H1 (cell line): ENCODE measurements at regions not wholly inside any gene's neighbourhood (a gene's known extent, or its start where the extent isn't known, plus 50 kb on each side); places are given as distances from the start of the nearest gene placed in this dataset.

Source experiments
- CTCF ChIA-PET: fragments of 300-600 bp; sonication (Branson Sonifier 250); formaldehyde crosslinking; loops from one replicate; lab custom pipeline; 2021; ENCODE audit not compliant: partially characterized antibody; lab: Charles Lee
- POLR2A ChIA-PET: fragments of 300-600 bp; sonication (Branson Sonifier 250); formaldehyde crosslinking; loops from one replicate; lab custom pipeline; 2021; ENCODE audit warnings: inconsistent platforms; ENCODE audit not compliant: partially characterized antibody; lab: Charles Lee
- DNase-seq, 2 experiments: peaks; one replicate each; pipeline versions ENCODE4 v3.0.0 to v3.0.0-alpha.2; 2010 to 2022; ENCODE audit warnings: low spot score in 2 of 2, low read depth in 1 of 2, mixed read lengths in 1 of 2
- FAIRE-seq: peaks from 2 replicates; lab custom pipeline; 2011; peaks lifted over from hg19 to GRCh38; lab: Jason Lieb, UNC
- H2AFZ ChIP-seq: 2 replicates; pipeline ENCODE4 v1.8.1; 2012; ENCODE audit warnings: low read length, inconsistent platforms
- H2AK5ac ChIP-seq: 2 replicates; pipeline ENCODE4 v1.6.1; 2013; ENCODE audit warnings: low read depth, low read length
- H2BK120ac ChIP-seq: replicated peaks from 2 replicates; pipeline ENCODE3; 2013; ENCODE audit warnings: low read depth, low read length, inconsistent platforms
- H2BK12ac ChIP-seq: 2 replicates; pipeline ENCODE4 v1.6.1; 2013; ENCODE audit warnings: low read depth, low read length
- H2BK15ac ChIP-seq: 2 replicates; pipeline ENCODE4 v1.6.1; 2013; ENCODE audit warnings: low read length
- H2BK20ac ChIP-seq: 2 replicates; pipeline ENCODE4 v1.6.1; 2013; ENCODE audit warnings: low read length
- H2BK5ac ChIP-seq: 2 replicates; pipeline ENCODE4 v1.6.1; 2013; ENCODE audit warnings: low read depth, low read length
- H3K14ac ChIP-seq: 2 replicates; pipeline ENCODE4 v1.6.1; 2013; ENCODE audit warnings: inconsistent platforms; ENCODE audit not compliant: insufficient read length
- H3K18ac ChIP-seq: 2 replicates; pipeline ENCODE4 v1.6.1; 2013; ENCODE audit warnings: low read length; ENCODE audit errors: extremely low read depth
- H3K23ac ChIP-seq: 2 replicates; pipeline ENCODE4 v1.6.1; 2013; ENCODE audit warnings: inconsistent platforms; ENCODE audit not compliant: insufficient read length
- H3K23me2 ChIP-seq: 2 replicates; pipeline ENCODE4 v1.6.1; 2013; ENCODE audit warnings: low read depth, low read length
- H3K27ac ChIP-seq: 2 replicates; pipeline ENCODE4 v1.6.1; 2011; ENCODE audit warnings: low read depth, low read length, inconsistent platforms
- H3K27me3 ChIP-seq, 4 experiments: replicated peaks in 1 of 4; 1 replicate in 1 of 4; 2 replicates in 3 of 4; pipeline versions ENCODE4 v1.6.1 to v1.8.1; 2011 to 2013; ENCODE audit warnings: low read length in 3 of 4, mild to moderate bottlenecking in 3 of 4, inconsistent platforms in 2 of 4, mixed read lengths in 2 of 4, moderate library complexity in 1 of 4; ENCODE audit not compliant: control insufficient read depth in 3 of 4, insufficient read depth in 3 of 4; ENCODE audit errors: extremely low read depth in 1 of 4
- H3K36me3 ChIP-seq, 4 experiments: 2 replicates each; pipeline versions ENCODE4 v1.6.1 to v1.8.1; 2011 to 2013; ENCODE audit warnings: mild to moderate bottlenecking in 4 of 4, low read length in 3 of 4, moderate library complexity in 2 of 4, control low read depth in 1 of 4, inconsistent platforms in 1 of 4; ENCODE audit not compliant: insufficient read depth in 4 of 4, control insufficient read depth in 2 of 4
- H3K4ac ChIP-seq: replicated peaks from 2 replicates; pipeline ENCODE3; 2013; ENCODE audit warnings: low read length, low read depth, mixed read lengths, inconsistent platforms; ENCODE audit not compliant: insufficient read length
- H3K4me1 ChIP-seq, 4 experiments: replicated peaks in 1 of 4; 1 replicate in 1 of 4; 2 replicates in 3 of 4; pipeline versions ENCODE4 v1.6.1 to v1.8.1; 2011 to 2013; ENCODE audit warnings: low read length in 3 of 4, inconsistent platforms in 2 of 4, mixed read lengths in 1 of 4; ENCODE audit not compliant: insufficient read depth in 4 of 4, control insufficient read depth in 3 of 4
- H3K4me2 ChIP-seq, 2 experiments: 2 replicates each; pipeline versions ENCODE4 v1.6.1 to v1.8.1; 2011 to 2013; ENCODE audit warnings: low read depth in 2 of 2, low read length in 2 of 2, control low read depth in 1 of 2, inconsistent platforms in 1 of 2, mild to moderate bottlenecking in 1 of 2; ENCODE audit not compliant: insufficient read depth in 1 of 2
- H3K4me3 ChIP-seq, 4 experiments: fragments of 200-600, 300-600 bp in 1 of 4; sonication (generic), shearing (Covaris generic), sonication (Bioruptor Twin) in 1 of 4; 2 replicates each; pipeline versions ENCODE4 v1.5.1 to v1.8.1; 2011 to 2016; ENCODE audit warnings: low read length in 4 of 4, low read depth in 3 of 4, control low read depth in 2 of 4, inconsistent platforms in 2 of 4, mild to moderate bottlenecking in 2 of 4, mixed read lengths in 1 of 4, moderate library complexity in 1 of 4; ENCODE audit not compliant: insufficient read depth in 2 of 4; ENCODE audit errors: extremely low read depth in 1 of 4
- H3K56ac ChIP-seq: replicated peaks from 2 replicates; pipeline ENCODE3; 2013; ENCODE audit warnings: low read depth, mild to moderate bottlenecking, mixed read lengths, low read length, inconsistent platforms; ENCODE audit not compliant: insufficient read length
- H3K79me1 ChIP-seq: 2 replicates; pipeline ENCODE4 v1.6.1; 2013; ENCODE audit warnings: low read depth, low read length, control low read depth
- H3K79me2 ChIP-seq, 2 experiments: 2 replicates each; pipeline versions ENCODE4 v1.6.1 to v1.8.1; 2012 to 2013; ENCODE audit warnings: low read length in 2 of 2, mild to moderate bottlenecking in 2 of 2, inconsistent platforms in 1 of 2; ENCODE audit not compliant: insufficient read depth in 2 of 2, control insufficient read depth in 1 of 2
- H3K9ac ChIP-seq, 4 experiments: replicated peaks in 1 of 4; 1 replicate in 1 of 4; 2 replicates in 3 of 4; pipeline versions ENCODE4 v1.6.1 to v1.8.1; 2011 to 2013; ENCODE audit warnings: low read depth in 3 of 4, low read length in 3 of 4, control low read depth in 2 of 4, mild to moderate bottlenecking in 2 of 4, moderate library complexity in 2 of 4, inconsistent platforms in 1 of 4; ENCODE audit errors: extremely low read depth in 1 of 4
- H3K9me3 ChIP-seq, 2 experiments: 2 replicates each; pipeline versions ENCODE4 v1.6.1 to v1.8.1; 2012 to 2013; ENCODE audit warnings: mild to moderate bottlenecking in 2 of 2, moderate library complexity in 2 of 2, control low read depth in 1 of 2, inconsistent platforms in 1 of 2, low read depth in 1 of 2, low read length in 1 of 2, mixed read lengths in 1 of 2; ENCODE audit not compliant: insufficient read depth in 2 of 2
- H4K20me1 ChIP-seq, 2 experiments: replicated peaks in 1 of 2; 2 replicates each; pipeline versions ENCODE3 to v1.8.1; 2011 to 2013; ENCODE audit warnings: inconsistent platforms in 2 of 2, low read length in 2 of 2, mild to moderate bottlenecking in 1 of 2; ENCODE audit not compliant: insufficient read depth in 2 of 2, control insufficient read depth in 1 of 2
- H4K5ac ChIP-seq: 2 replicates; pipeline ENCODE4 v1.6.1; 2013; ENCODE audit warnings: low read length, low read depth, mixed read lengths, inconsistent platforms; ENCODE audit not compliant: insufficient read length
- H4K8ac ChIP-seq: 2 replicates; pipeline ENCODE4 v1.8.0; 2013; ENCODE audit warnings: mild to moderate bottlenecking, moderate library complexity, low read length, inconsistent platforms; ENCODE audit not compliant: insufficient read depth; ENCODE audit errors: extremely low read depth
- H4K91ac ChIP-seq: replicated peaks from 2 replicates; pipeline ENCODE3; 2013; ENCODE audit warnings: low read length, mixed read lengths, inconsistent platforms; ENCODE audit not compliant: insufficient read length
- EP300 ChIP-seq, 2 experiments: IDR thresholded peaks; 1 replicate in 1 of 2; 2 replicates in 1 of 2; pipeline ENCODE4 v1.6.1; 2011 to 2012; ENCODE audit warnings: low read depth in 2 of 2, low read length in 2 of 2, mild to moderate bottlenecking in 2 of 2, borderline replicate concordance in 1 of 2, inconsistent platforms in 1 of 2, moderate library complexity in 1 of 2
- GTF2F1 ChIP-seq: IDR thresholded peaks from 2 replicates; pipeline ENCODE4 v1.6.1; 2012; ENCODE audit warnings: low read depth, low read length, improper control_type of control experiment, borderline replicate concordance
- NANOG ChIP-seq: IDR thresholded peaks from 2 replicates; pipeline ENCODE4 v1.6.1; 2011; ENCODE audit warnings: low read length, low read depth, mild to moderate bottlenecking, inconsistent platforms; ENCODE audit not compliant: insufficient read depth, poor library complexity, severe bottlenecking
- WGBS, 2 experiments: shearing (Covaris generic) in 1 of 2; methylation state at CpG; one replicate each; pipeline versions ENCODE4 v1.1.6 to v1.1.7; 2013 to 2015; ENCODE audit warnings: low lambda C conversion rate in 2 of 2, mixed read lengths in 2 of 2, inconsistent platforms in 1 of 2, low coverage in 1 of 2, missing lambda C conversion rate in 1 of 2; ENCODE audit not compliant: insufficient replicate concordance in 2 of 2, insufficient coverage in 1 of 2, insufficient read length in 1 of 2; ENCODE audit errors: extremely low coverage in 1 of 2, missing lambda C conversion rate in 1 of 2; 5-methylcytosine and 5-hydroxymethylcytosine counted together
- TF ChIP-seq, protein P1 (sequence below): IDR thresholded peaks from 2 replicates; pipeline ENCODE4 v1.6.1; 2011; ENCODE audit warnings: low read depth, mild to moderate bottlenecking, low read length; ENCODE audit not compliant: insufficient read depth

DNA sequence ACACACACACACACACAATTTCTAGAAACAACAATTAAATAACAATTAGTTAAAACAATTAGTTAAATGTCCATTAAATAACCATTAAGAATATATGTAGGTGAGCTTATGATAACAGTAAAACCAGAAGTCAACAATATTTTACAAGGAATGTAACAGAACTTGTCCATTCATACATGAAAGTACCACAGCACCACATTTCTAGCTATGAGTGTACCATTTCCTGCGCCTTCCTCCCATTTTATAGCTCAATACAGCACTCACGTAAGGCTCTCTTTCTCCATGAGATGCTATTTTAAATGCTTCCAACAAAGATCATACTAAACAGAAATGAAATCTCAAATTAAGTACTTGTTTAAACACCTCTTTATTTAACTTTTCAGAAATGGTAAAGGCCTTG is 367.3 kb upstream of the ZWINT start:
- TF ChIP-seq GTF2F1 (no peak), NANOG (no peak), EP300 (IDR thresholded peaks at IDR 0.05; ENCODE audit: borderline replicate concordance in 1 of 2, low read depth in 2 of 2, low read length in 2 of 2) (no peak)
- TF ChIP-seq, protein P1, sequence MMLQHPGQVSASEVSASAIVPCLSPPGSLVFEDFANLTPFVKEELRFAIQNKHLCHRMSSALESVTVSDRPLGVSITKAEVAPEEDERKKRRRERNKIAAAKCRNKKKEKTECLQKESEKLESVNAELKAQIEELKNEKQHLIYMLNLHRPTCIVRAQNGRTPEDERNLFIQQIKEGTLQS: no peak
- TF ChIP-seq, all 59 proteins: peak for 0
- Histone ChIP-seq H3K4me1 (no peaks in the 10 kb centered on the region), H2BK5ac (no peak overlapping the region), H3K18ac (no peak overlapping the region), H3K79me2 (no peaks in the 10 kb centered on the region), H3K4ac (no peak overlapping the region), H2BK15ac (no peak overlapping the region), H2BK12ac (no peak overlapping the region), H3K23ac (no peak overlapping the region), H3K14ac (no peak overlapping the region), H4K20me1 (no peaks in the 10 kb centered on the region), H4K91ac (no peak overlapping the region), H3K56ac (no peak overlapping the region), H4K8ac (no peak overlapping the region), H3K79me1 (no peaks in the 10 kb centered on the region), H2BK120ac (no peak overlapping the region), H2BK20ac (no peak overlapping the region), H2AFZ (no peak overlapping the region), H4K5ac (no peak overlapping the region), H3K9ac (no peak overlapping the region), H3K4me2 (no peak overlapping the region), H3K23me2 (no peaks in the 10 kb centered on the region), H3K9me3 (no peaks in the 10 kb centered on the region), H3K36me3 (no peaks in the 10 kb centered on the region), H3K4me3 (no peak overlapping the region), H2AK5ac (no peak overlapping the region), H3K27me3 (no peaks in the 10 kb centered on the region), H3K27ac (no peak overlapping the region)
- FAIRE-seq: no peak
- CTCF ChIA-PET: no interaction called here
- 88% methylated on average over 2 of the region's 2 CpGs; no CpG with 5 or more reads in 1 of the 2 experiments for WGBS, 2 experiments
- no peak for DNase-seq
- POLR2A ChIA-PET: interaction anchor here (0.5 kb wide), 1 partner anchor 772 kb away, joined by 3 read pairs; no protein-coding TSS in a partner anchor
